Nephron (organoid): ENCODE measurements at regions not wholly inside any gene's neighbourhood (a gene's known extent, or its start where the extent isn't known, plus 50 kb on each side); places are given as distances from the start of the nearest gene placed in this dataset.

Source experiments
- H3K27ac Mint-ChIP-seq, 3 experiments: 2 replicates each; pipeline ENCODE4 v1.8.0; 2020; ENCODE audit warnings: mixed read lengths in 3 of 3, mild to moderate bottlenecking in 2 of 3, moderate library complexity in 1 of 3
- H3K27me3 Mint-ChIP-seq: 2 replicates; pipeline ENCODE4 v1.8.0; 2021; ENCODE audit warnings: low read depth, mild to moderate bottlenecking, moderate library complexity, mixed read lengths
- H3K36me3 Mint-ChIP-seq: 2 replicates; pipeline ENCODE4 v1.8.0; 2020; ENCODE audit warnings: low read depth, mixed read lengths
- H3K4me1 Mint-ChIP-seq: 2 replicates; pipeline ENCODE4 v1.8.0; 2020; ENCODE audit warnings: mixed read lengths
- H3K4me3 Mint-ChIP-seq, 3 experiments: 2 replicates each; pipeline ENCODE4 v1.8.0; 2020; ENCODE audit warnings: mild to moderate bottlenecking in 3 of 3, mixed read lengths in 3 of 3, moderate library complexity in 2 of 3
- H3K9me3 Mint-ChIP-seq: 2 replicates; pipeline ENCODE4 v1.8.0; 2020; ENCODE audit warnings: mixed read lengths
- CTCF ChIP-seq, 3 experiments: fragments of 200-600 bp; sonication (generic); IDR thresholded peaks; one replicate each; pipeline ENCODE4 v1.5.0; 2021; ENCODE audit warnings: antibody characterized with exemption in 3 of 3; ENCODE audit not compliant: unreplicated experiment in 3 of 3

DNA sequence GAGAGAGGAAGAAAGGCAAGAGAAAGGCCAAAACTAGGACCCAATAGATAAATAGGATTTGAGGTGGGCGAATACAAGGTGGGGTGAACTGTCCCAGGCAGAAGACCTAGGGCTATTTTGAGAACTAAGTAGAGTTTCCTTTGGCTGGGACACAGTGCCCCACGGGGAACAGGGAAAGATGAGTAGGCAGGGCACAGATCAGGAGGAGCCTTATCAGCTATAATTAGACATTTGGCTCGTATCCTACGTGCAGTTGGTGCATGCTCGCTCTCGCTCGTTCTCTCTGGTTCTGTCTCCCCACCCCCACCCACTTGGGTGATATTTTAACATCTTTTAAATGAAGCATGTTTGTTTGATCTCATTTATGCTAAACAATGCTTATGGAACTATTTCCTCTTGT is 235.0 kb upstream of the JUN start:
- Mint-ChIP-seq H3K27ac (no peak overlapping the region), H3K27me3 (peaks cover 6% of the 10 kb centered on the region), H3K4me3 (no peak overlapping the region), H3K4me1 (peaks cover 52% of the 10 kb centered on the region), H3K36me3 (no peaks in the 10 kb centered on the region), H3K9me3 (no peaks in the 10 kb centered on the region)
- TF ChIP-seq CTCF (IDR thresholded peaks at IDR 0.05; ENCODE audit: unreplicated experiment in 3 of 3), result no peak

DNA sequence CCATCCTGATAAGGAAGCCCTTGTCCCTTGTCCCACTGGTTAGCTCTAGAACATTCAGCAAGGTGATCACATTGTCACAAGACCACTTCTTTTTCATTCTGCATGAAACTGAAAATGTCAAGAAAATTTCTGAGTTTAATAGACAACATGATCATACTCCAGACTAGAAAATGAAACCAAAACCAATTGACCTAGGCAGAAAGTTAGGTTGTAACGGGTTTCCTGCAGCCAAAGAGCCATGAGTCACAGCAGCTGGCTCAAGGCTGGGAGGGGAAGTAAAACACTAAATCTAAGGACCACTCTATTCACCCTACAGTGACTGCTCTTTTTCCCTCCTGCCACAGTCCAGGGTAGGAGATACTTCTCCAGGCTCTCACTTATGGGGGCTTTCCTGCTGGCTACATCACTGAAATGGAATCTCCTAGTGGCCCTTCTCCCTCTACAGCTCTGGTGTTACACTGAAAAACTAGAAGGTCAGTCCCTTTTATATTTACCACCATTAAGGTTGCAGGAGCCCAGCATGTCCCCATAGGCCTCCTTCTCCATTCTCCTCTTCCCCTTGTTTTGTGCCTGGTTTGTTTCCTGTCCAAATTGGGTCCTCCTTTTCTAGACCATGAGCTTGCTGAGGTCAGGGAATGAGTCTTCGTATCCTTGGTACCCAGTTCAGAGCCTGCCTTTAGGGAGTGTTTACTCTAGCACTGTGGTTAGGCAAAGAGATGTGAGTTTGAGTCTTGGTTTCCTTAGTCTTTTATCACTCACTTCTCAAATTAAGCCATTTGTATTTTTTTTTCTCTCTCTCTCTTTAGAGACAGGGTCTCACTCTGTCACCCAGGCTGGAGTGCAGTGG is 236.5 kb upstream of the JUN start:
- no peaks in the 10 kb centered on the region for H3K9me3 Mint-ChIP-seq
- peak overlapping the region; percentile 63 to 80 (median 66) for H3K27ac Mint-ChIP-seq
- peaks cover 6% of the 10 kb centered on the region for H3K27me3 Mint-ChIP-seq
- H3K4me1 Mint-ChIP-seq, result peaks cover 38% of the 10 kb centered on the region
- TF ChIP-seq CTCF (IDR thresholded peaks at IDR 0.05; ENCODE audit: unreplicated experiment in 3 of 3), result no peak
- no peaks in the 10 kb centered on the region for H3K36me3 Mint-ChIP-seq
- peak overlapping the region in 2 of 3 experiments; percentile 14 to 19 for H3K4me3 Mint-ChIP-seq

GRCh38 chr1:59022199-59022598 is 238.4 kb upstream of the JUN start:
- no peak for TF ChIP-seq CTCF (IDR thresholded peaks at IDR 0.05; ENCODE audit: unreplicated experiment in 3 of 3)
- H3K27ac Mint-ChIP-seq, result no peak overlapping the region
- H3K36me3 Mint-ChIP-seq, result no peaks in the 10 kb centered on the region
- H3K27me3 Mint-ChIP-seq, result peaks cover 6% of the 10 kb centered on the region
- no peaks in the 10 kb centered on the region for H3K9me3 Mint-ChIP-seq
- peaks cover 38% of the 10 kb centered on the region for H3K4me1 Mint-ChIP-seq
- no peak overlapping the region for H3K4me3 Mint-ChIP-seq

- Mint-ChIP-seq H3K4me1 (peaks cover 38% of the 10 kb centered on the region), H3K27ac (no peak overlapping the region), H3K9me3 (no peaks in the 10 kb centered on the region), H3K36me3 (no peaks in the 10 kb centered on the region), H3K27me3 (peaks cover 6% of the 10 kb centered on the region), H3K4me3 (no peak overlapping the region)
- no peak for TF ChIP-seq CTCF (IDR thresholded peaks at IDR 0.05; ENCODE audit: unreplicated experiment in 3 of 3)
Measured at GRCh38 chr1:59022799-59023198, 239.0 kb upstream of the JUN start.

GRCh38 chr1:59025201-59025600 is 241.4 kb upstream of the JUN start:
- no peak for TF ChIP-seq CTCF (IDR thresholded peaks at IDR 0.05; ENCODE audit: unreplicated experiment in 3 of 3)
- Mint-ChIP-seq H3K27ac (no peak overlapping the region), H3K36me3 (no peaks in the 10 kb centered on the region), H3K27me3 (no peaks in the 10 kb centered on the region), H3K4me3 (no peak overlapping the region), H3K9me3 (no peaks in the 10 kb centered on the region), H3K4me1 (peaks cover 21% of the 10 kb centered on the region)

DNA sequence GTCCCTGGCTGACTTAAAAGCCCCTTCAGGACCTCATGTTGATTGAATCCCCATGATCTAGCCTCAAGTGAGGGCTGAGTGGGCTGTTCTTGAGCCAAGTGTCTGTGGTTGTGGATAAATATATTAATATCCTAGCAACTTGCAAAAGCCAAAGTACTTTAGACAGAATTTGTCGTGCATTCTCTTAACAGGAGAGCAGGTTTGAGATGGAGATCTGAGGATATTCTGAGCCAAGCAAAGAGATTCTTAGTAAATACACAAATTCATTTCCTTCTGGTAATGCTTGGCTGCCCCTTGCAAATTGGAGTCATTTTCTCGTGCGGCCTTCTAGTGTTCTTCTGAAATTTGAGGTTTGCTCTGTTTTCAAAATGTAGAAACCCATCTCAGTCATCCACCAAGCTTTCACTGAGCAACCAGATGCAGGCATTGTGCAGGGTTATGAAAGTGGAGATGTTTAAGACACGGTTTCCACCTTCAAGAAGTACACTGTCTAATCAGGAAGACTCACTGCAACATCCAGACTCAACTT is 242.1 kb upstream of the JUN start:
- Mint-ChIP-seq H3K4me1 (peaks cover 13% of the 10 kb centered on the region), H3K4me3 (no peak overlapping the region), H3K9me3 (no peaks in the 10 kb centered on the region), H3K36me3 (no peaks in the 10 kb centered on the region), H3K27ac (peak overlapping the region; percentile 2 to 18 (median 13)), H3K27me3 (no peaks in the 10 kb centered on the region)
- no peak for TF ChIP-seq CTCF (IDR thresholded peaks at IDR 0.05; ENCODE audit: unreplicated experiment in 3 of 3)
